H1 (cell line): ENCODE measurements at regions not wholly inside any gene's neighbourhood (a gene's known extent, or its start where the extent isn't known, plus 50 kb on each side); places are given as distances from the start of the nearest gene placed in this dataset.

Source experiments
- SP4 ChIP-seq: IDR thresholded peaks from 2 replicates; pipeline ENCODE4 v1.6.1; 2012; ENCODE audit warnings: low read length, inconsistent platforms
- SUZ12 ChIP-seq: fragments of 200-600 bp; sonication (generic); IDR thresholded peaks from 2 replicates; pipeline ENCODE4 v1.6.1; 2012; ENCODE audit warnings: mild to moderate bottlenecking, inconsistent platforms, low read length, moderate library complexity, mixed read lengths
- ZNF274 ChIP-seq: IDR thresholded peaks from 2 replicates; pipeline ENCODE4 v1.7.0; 2012; ENCODE audit warnings: low read length, borderline replicate concordance; ENCODE audit errors: extremely low read depth

DNA sequence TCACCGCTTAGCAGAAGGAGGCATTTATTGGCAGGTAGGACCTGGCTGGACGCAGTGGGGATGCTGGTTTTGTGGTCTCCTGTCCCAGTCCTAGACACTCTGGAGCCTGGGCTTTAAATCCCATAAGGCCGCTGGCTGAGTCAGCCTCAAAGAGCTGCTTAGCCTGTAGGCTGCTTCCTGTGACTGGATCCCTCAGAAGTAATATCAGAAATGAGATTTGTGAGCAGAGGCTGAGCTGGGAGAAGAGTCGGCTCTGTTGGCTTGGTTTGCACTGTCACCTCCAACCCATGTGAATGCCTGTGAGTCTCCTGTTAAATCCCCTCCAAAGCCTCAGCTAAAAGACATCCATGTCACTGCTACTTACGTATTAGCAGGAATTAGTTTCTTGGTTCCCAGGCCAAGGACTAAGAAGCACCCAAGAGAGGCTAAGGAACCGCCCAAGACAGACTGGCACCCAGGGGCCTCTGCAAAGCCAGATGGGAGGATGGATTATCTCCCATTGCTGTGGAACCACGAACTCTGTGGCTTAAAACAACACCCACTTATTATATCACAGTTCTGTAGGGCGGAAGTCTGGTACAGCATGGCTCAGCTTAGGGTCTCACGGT, 289.4 kb downstream of the CDC5L start (continued):
- TF ChIP-seq SUZ12 = no peak
- TF ChIP-seq SP4 = no peak
- TF ChIP-seq ZNF274 = no peak
